GM21515 (cell line): ENCODE measurements at regions not wholly inside any gene's neighbourhood (a gene's known extent, or its start where the extent isn't known, plus 50 kb on each side); places are given as distances from the start of the nearest gene placed in this dataset.
"Not testable (repeated sequence)": the region's sequence is repeated elsewhere in the genome, so short reads cannot be mapped to it uniquely, and the experiment has no call there.

Source experiments
- ATAC-seq: cut with Tn5 transposase; IDR thresholded peaks from one replicate; pipeline ENCODE4 v1.9.1; 2021; ENCODE audit not compliant: unreplicated experiment

DNA sequence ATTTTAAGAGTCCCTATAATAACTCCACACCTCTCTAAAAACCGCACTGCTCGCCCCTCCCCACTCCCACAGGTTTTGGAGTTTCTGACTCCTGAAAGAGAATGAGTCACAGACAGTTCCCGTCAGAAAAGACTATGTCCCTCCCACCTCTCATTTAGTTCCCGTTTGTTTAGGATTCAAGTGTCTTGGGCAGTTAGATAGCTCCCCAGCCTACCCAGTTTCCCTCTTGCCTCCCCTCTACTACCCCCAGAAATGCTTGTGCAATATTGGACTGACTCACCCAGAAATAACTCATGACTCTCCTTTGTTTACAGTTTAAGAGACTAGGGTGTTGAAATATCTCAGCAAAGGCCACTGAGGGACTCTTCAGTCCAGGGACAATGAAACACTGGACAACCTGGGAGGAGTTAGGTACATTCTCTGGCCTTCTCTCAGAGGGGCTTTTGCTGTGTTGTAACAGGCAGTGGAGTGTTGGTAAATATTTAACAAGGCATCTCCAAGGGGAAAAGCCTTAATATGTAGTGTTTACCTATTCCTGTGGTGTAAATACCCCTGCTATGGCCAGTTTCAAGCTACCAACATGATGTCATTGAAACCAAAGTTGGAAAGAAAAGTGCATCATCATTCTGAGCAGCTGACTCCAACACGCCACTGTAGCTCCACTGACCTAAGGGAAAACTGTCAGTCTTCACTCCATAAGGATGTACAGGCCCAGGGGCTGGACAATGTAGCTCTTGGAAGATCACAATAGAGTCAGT is 96.1 kb upstream of the CHD2 start:
- ATAC-seq = peak; percentile 39

DNA sequence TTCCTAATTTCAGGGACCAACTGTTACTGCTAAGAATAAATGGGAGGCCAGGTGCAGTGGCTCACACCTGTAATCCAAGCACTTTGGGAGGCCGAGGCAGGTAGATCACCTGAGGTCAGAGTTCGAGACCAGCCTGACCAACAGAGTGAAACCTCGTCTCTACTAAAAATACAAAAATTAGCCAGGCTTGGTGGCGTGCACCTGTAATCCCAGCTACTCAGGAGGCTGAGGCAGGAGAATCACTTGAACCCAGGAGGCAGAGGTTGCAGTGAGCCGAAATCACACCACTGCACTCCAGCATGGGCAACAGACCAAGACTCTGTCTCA is 95.6 kb upstream of the CHD2 start:
- not testable (repeated sequence) for ATAC-seq

DNA sequence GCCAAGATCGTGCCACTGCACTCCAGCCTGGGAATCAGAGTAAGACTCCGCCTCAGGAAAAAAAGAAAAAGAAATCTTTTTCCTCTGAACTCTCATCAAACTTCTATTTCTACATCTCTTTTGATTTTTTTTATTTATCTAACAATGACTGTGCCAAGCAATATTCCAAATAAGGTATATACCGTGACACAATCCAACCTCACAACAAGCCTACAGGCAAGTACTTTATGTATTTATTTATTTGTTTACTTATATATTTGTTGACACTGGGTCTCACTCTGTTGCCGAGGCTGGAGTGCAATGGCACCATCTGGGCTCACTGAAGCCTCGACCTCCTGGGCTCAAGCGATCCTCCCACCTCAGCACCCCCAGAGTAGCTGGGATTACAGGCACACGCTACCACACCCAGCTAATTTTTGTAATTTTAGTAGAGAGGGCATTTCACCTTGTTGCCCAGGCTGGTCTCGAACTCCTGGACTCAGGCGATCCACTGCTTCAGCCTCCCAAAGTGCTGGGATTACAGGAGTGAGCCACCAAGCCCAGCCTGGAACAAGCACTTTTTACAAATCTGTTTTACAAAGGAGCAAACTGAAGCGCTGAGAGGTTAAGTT is 94.9 kb upstream of the CHD2 start:
- ATAC-seq = no peak

DNA sequence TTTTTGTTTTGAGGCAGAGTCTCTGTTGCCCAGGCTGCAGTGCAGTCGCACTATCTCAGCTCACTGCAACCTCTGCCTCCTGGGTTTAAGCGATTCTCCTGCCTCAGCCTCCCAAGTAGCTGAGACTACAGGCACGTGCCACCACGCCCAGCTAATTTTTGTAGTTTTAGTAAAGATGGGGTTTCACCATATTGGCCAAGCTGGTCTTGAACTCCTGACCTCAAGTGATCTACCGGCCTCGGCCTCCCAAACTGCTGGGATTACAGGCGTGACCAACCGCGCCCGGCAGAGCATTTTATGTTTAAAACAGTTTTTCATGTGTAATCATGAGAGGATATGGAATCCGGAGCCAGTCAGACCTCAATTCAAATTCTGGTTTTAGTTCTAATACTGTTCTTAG is 94.0 kb upstream of the CHD2 start:
- ATAC-seq = not testable (repeated sequence)

DNA sequence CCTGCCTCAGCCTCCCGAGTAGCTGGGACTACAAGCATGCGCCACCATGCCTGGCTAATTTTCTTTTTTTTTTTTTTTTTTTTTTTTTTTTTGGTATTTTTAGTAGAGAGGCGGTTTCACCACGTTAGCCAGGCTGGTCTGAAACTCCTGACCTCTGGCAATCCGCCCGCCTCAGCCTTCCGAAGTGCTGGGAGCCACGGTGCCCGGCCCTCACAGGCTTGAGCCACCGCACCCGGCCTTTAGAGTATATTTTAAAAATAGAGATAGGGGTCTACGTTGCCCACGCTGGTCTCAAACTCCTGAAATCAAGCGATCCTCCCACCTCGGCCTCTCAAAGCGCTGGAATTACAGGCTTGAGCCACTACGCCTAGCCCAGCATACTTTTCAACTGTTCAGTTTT is 93.4 kb upstream of the CHD2 start:
- no peak for ATAC-seq

DNA sequence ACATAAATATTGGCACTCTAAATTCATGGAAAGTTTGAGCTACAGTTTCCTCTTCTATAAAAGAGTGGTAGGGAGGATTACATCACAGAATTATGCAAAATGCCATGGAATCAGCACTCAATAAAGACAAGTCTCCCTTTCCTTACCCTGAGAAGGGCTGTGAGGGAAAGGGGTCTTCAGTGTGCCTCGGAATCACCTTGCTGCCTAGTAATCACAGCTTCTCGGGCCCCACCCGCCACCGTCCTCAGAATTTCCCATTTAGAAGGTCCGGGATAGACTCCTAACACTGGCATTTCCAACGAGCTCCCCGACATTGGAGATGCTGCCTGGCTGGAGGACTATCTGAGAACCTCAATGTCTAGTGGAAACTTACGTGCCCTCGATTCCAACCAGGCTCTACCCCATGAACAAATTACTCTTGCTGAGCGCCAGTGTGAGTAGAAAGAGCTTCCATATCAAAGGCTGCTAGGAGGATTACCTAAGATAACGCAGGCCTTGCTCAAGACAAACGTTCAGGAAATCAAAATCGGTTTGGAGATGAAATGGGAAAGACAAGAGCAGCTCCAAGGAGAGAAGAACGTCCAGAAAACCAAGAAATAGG is 92.1 kb upstream of the CHD2 start:
- ATAC-seq = no peak

DNA sequence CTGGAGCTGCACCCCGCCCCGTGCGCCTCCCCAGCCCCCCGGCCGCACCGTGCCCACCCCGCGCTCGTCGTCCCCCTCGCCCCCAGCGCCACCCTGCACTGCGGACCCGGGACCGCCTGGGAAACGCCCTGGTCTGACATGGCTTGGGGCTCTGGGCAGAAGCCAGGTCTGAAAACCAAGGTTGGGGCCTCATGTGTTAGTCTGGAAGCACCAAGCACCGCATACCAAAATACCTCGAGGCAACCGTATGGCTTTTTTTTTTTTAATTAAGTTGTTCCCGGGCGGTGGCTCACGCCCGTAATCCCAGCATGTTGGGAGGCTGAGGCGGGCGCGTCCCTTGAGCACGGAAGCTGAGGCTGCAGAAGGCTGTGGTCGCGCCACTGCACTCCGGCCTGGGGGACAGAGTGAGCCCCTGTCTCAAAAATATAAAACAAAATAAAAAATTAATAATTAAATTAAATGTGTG is 91.5 kb upstream of the CHD2 start:
- ATAC-seq = peak; percentile 18

DNA sequence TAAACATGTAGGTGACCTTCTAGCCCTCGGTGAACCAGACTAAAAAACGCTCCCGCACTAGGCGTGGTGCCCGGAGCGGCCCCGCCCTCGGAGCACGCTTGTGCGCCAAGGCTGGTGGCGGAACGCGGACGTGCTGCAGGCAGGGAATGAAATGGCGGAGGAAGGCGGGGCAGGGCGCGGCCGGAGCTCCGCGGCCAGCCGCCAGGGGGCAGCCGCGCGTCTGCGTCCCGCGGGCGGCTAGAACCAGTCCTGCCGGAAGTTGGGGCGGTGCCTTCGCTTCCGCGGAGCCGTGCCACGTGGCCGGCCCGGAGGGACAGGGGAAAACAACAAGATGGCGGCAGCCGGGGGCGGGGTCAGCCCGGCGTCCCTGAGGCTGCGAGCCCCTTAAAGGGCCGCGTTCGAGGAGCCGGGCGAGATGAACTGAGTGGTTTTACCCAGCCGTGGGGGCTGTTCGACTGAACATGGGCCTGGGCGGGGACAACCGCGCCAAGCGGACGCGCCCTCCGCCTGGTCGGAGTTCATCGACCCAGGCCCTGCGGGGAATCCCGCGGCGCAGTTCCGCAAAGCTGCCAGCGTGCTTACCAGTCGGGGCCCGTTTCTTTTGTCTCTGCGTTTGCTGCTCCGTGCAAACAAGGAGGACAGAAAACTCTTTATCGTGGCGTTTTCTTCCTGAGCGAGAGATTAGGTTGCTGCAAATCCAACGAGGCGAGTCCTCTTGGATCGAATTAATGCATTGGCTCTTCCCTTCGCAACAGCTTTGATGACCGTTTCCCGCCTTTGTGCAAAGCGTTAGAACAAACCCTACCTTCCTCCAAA is 90.9 kb upstream of the CHD2 start:
- ATAC-seq = peak; percentile 82

DNA sequence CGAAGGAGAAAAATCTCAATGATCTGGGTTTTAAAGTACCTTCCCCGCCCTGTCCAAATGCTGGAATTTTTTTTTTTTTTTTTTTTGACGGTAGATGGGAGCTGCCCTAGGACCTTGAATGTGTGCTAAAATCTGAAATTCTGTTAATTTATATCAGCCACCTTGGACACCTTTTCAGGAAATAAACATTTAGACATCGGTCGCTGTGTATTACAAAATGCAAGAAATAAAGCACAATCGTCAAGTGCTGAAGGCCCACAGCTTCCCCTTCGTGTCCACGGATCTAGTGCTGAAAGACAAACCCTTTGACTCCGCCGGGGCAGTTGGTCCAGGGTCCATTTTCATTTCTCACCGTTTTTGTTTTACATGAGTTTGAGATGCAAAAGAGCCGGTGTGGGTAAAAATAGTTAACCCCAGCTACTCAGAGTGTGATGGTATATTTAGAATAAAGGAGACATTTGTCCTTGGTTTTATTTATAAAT is 90.2 kb upstream of the CHD2 start:
- peak; percentile 22 for ATAC-seq

DNA sequence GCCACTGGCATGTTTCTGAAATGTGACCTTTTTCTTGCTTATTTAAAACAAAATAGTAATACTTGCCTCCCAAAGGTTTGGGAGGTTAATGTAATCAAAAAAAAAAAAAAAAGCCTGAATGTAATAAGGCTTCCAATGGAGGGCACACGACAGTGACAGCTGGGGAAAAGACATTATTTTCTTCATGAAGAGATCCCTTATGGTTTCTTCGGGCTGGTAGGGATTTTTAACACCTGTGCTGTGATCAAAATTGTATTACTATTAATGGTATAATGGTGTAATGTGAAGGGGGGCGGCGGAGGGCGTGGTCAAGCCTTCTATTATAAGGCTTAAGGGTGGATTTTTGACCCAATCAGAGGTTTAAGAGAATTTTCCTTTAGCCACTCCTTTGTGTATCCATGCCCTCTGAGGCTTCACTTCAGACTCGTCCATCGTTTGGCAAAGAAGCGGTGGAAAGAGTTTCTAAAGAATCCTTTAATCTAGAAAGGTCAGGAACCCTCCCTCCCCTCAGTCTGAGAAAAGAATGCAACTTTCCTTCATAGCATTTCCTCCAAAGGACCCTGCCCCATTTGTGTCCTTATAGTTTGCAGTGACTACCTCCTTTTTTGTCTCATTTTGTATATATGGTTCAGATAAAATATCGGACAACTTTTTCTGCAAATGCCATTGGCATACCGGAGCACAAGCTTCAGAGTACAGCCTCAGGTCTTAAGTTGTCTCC is 89.5 kb upstream of the CHD2 start:
- ATAC-seq = no peak

DNA sequence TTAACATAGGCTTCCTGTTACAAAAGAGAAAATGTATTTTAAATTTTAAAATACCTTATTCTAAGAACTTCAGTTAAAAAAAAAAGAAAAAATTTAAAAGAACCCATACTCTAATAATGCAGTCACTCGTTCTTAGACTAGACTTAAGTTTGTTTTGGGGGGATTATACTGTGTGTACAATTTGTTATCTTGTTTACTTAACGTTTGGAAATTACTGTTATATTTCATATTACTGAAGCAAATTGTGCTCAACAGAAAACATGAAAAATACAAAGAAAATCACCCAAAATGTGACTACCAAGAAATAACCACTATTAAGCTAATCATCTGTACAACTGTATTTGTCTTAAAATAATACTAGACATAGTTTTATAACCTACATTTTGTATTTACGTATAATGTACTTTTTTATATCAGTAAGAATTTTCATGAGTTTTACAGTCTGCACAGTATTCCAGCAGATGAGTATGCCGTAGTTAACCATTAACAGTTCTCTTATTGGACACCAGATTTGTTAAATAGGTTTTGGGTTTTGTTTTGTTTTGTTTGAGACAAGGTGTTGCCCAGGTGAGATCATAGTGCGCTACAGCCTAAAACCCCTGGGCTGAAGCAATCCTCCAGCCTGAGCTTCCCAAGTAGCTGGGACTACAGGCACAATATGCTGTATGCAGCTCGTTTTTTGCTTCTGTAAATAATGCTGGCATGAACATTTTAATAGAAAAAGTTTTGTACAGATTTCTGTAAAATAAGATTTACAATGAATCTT is 88.8 kb upstream of the CHD2 start:
- no peak for ATAC-seq

DNA sequence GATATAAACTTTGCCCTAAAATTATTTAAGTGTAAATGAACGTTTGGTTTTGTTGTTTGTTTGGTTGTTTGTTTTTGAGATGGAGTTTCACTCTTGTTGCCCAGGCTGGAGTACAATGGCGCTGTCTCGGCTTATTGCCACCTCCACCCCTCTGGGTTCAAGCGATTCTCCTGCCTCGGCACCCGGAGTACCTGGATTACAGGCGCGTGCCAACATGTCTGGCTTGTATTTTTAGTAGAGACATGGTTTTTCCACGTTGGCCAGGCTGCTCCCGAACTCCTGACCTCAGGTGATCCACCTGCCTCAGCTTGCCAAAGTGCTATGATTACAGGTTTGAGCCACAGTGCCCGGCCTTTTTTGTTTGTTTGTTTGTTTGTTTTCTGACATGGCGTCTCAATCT is 87.9 kb upstream of the CHD2 start:
- ATAC-seq = no peak

DNA sequence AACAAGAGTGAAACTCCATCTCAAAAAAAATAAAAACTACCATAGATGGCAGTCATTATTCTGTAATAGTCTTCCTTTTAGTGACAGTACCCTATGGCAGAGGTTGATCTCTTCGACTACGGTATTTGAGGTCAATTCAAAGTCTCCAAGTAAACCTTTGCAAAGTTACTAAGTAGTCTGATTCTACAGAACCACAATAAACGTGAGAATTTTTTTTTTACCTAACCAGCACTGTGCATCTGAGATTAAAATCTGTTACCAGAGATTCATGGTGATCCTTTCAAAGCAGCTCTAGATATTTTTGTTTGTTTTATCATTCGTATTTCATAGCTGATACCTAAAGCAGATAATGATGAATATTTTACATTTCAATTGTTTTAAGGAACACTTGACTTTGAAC is 86.6 kb upstream of the CHD2 start:
- ATAC-seq = no peak

DNA sequence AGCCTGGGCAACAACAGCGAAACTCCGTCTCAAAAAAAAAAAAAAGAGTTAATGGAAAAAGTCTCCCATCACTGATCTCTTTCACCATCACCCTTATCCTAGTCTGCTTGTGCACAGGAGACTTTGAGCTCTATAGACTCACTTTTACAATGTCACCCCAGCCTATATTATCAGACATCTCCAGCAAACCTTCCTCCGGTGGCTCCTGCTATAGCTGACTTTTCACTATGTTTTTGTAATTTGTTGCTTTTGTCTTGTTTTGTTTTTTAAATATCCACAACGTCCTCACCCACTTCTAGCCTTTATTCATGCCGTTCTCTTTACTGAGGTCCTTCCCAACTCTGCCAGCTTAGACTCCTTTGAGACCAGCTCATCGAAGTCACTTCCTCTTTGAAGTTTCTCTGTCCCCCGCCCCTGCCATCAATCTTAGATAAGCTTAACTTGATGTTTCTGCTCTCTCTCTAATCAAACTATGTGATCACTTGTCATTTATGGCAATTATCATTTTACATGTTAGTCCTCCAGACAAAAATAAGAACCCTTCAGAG is 82.7 kb upstream of the CHD2 start:
- ATAC-seq = no peak

DNA sequence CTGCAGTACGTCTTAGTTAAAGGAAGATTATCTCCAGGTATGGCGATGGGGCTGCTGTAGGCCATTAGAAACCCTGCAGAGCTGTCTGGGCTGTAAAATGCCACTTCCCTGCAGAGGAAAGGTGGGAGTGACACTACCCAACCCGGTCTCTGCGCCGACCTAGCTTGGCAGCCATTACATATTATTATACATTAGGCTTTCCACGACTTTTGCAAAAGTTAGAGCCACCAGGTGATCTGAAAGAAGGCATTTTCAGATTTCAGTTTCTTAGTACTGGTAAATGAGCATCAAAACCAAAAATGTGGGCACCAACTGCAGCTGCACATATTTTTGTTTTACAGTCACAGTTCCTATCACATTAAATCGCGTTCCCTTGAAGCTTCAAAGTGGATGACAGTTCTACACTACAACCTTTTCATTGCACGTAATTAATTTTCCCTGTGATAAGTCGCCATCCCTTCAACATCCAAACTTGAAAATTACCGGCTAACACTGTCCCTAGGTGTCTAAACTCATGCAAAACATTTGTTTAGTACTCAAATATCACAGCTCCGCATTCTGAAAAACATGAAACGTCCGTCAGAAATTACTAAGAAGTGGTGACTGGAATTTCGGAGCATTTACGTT is 81.4 kb upstream of the CHD2 start:
- ATAC-seq = no peak

DNA sequence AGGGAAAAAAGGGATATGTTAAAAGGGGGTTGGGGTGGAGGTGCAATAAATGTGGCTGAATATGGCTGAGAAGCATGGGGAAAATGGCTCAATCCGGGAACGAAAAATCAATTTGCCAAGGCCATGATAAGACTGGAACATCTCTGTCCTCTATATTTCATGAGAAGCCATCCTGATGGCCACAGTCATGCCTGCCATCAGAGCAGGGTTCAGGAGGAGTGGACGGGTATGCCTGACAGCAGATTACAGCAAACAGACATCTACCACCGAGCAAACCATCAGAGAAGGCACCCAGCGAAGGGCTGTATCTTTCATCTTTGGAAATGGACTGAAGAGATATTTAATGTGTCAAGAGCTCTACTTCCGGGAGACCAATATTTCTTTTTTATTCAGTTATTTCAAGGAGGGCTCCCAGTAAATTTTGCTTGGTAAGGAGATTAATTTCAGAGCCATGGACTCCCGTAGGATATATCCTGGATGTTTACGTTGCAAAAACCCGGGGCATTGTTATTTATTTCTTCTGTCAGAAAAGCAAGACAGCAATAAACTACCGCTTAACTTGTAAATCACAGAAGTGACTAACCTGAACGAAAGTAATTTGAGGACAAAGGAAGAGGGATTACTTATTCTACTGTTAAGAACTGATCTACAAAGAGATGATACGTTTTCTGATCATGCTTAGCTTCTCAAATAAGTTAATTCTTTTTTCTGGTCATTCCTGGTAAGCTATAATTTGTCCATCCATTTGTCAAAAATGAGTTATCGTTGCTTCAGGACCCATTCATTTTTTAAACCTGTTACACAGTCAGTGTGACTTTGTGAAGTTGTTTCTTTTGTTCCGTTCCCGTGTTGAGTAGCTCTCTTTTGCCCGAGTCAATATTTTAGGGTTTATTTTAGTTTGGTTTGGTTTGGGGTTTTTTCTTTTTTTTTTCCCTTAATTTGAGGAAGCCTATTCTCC is 80.6 kb upstream of the CHD2 start:
- ATAC-seq = no peak

DNA sequence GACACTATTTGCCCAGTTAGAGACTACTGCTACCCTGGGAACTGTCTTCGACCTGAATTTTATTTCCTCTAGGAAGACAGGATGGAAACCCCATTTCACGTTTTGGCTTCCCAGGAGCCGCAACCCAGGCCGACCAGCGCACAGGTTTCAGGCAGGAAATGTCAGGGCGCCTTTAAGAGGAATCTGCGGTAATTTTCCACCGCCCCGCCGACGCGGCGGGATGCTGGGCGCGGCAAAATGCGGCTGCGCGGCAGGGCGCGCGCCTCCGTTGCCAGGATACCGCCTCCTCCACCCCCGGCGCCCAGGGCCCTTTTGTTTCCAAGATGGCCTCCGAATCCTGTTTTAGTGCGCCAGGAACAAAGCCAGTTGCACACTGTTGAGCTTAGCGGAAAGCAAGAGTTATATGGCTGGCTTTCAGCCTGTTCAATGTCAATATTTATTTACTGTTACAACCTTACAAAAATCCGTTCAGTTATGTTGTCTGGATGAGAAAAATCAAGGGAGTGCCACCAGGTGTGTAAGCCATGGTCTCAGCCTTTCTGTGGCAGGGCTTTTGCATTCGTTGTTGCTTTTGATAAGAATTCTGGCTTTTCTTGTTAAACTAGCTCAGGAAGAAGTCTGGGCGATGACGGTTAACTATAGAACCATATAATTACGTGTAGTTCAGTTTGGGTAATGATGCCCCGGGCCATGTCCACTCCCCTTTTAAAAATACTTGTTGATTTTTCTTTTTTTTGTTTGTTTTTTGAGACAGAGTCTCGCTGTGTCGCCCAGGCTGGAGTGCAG is 79.7 kb upstream of the CHD2 start:
- peak; percentile 80 for ATAC-seq
